SK-N-DZ (cell line): ENCODE measurements at regions not wholly inside any gene's neighbourhood (a gene's known extent, or its start where the extent isn't known, plus 50 kb on each side); places are given as distances from the start of the nearest gene placed in this dataset.

Experiments used
- DNase-seq: peaks from one replicate; pipeline ENCODE4 v3.0.0-alpha.2; 2015; ENCODE audit warnings: low spot score

DNA sequence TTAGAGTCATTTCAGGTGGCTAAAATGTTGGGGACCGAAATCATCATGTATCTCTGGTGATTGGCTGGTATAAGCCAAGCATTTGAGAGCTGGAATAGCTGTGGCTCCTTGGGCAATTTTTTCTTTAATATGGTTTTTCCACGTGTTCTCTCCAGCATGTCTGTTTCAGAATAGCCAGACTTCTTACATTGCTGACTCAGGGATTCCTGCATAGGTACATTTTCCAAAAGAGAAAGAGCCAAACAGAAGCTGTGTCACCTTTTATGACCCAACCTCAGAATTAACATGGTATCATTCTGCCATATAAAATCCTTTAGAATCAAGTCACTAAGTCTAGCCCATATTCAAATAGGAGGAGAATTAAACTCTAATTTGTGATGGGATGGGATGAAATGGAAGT, 74.8 kb upstream of the TSLP start:
- no peak for DNase-seq

- DNase-seq = no peak
Measured at GRCh38 chr5:111002036-111002435, 69.5 kb upstream of the TSLP start.

GRCh38 chr5:111003623-111004022, 67.9 kb upstream of the TSLP start:
- no peak for DNase-seq

DNA sequence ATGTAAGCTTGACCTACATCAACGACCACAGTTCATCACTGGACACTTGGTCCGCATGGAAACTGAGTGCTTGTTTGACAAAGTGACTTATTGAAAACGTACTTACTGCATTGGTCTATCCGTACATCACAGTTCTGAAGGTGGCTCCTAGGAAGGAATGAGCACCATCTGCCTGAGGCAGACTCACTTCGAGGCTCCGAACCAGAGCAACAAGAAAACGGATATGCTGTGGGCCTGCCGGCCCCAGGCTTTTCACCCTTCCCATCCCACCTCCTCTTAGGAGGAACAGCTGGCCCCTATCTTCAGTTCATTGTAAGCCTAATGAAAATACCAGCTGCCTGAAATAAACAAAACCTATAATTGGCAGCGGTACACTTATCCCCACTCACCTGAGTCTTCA, 67.2 kb upstream of the TSLP start:
- no peak for DNase-seq

DNA sequence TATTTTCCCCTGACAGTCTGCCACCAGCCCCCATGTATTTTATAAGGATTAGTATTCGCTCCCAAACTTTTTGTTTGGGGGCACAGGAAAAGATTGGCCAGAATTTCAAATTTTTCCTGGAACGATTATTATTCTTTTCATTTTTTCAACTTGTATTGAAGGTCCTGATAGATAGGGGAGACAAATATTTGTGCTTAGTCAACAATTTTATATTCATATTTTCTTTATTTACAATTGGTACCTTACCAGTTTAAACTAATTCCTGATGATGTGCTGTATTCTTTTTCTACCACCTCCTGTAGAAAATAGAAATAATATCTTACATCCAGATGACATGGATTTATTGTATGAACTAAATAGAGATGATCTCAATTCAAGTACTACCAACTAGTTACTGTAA, 60.7 kb upstream of the TSLP start:
- DNase-seq = no peak

DNA sequence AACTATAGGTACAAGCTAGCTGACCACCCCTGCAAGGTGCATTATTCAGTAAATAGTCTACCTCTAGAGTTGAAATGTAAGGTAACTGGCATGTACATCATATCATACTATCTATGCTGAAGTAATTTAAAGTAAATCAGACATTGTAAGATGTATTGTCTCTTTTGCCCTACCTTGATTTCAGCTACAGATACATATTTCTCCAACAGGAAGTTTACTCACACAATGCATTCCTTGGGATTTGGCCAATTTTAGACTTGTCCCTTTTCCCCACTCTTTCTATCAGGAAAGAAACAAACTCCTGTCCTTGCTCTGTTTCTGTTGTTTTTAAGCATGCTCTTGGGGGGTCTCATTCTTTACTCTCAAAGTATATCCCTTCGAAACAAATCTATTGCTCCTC, 58.5 kb upstream of the TSLP start:
- DNase-seq = no peak

GRCh38 chr5:111016801-111017200, 54.7 kb upstream of the TSLP start:
- no peak for DNase-seq

GRCh38 chr5:111017731-111018130, 53.8 kb upstream of the TSLP start:
- DNase-seq = no peak
